Transverse colon (tissue), 4 donors: ENCODE measurements at regions not wholly inside any gene's neighbourhood (a gene's known extent, or its start where the extent isn't known, plus 50 kb on each side); places are given as distances from the start of the nearest gene placed in this dataset.

Source experiments
- CTCF ChIP-seq, 5 experiments: fragments of 200-600 bp in 3 of 5; fragments of 450-650 bp in 2 of 5; sonication (generic) in 3 of 5; IDR thresholded peaks; 1 replicate in 2 of 5; 2 replicates in 3 of 5; pipeline ENCODE4 v1.5.1; 2016 to 2017; ENCODE audit warnings: antibody characterized with exemption in 5 of 5, inconsistent platforms in 3 of 5, mild to moderate bottlenecking in 2 of 5, moderate library complexity in 1 of 5
- POLR2A ChIP-seq: fragments of 450-650 bp; IDR thresholded peaks from one replicate; pipeline ENCODE4 v1.6.1; 2016; ENCODE audit warnings: antibody characterized with exemption, mild to moderate bottlenecking, moderate library complexity
- POLR2AphosphoS5 ChIP-seq, 3 donors: sonication (generic); formaldehyde crosslinking; IDR thresholded peaks; one replicate each; pipeline ENCODE4 v1.6.1; 2016; ENCODE audit warnings: antibody characterized with exemption in 3 of 3

GRCh38 chr10:128604025-128604424 lies 477.8 kb upstream of the MKI67 start:
- TF ChIP-seq POLR2A (no peak), CTCF (IDR thresholded peaks at IDR 0.05) (no peak), POLR2AphosphoS5 (IDR thresholded peaks at IDR 0.05) (no peak)
